ENCODE measurements at regions not wholly inside any gene's neighbourhood (a gene's known extent, or its start where the extent isn't known, plus 50 kb on each side); places are given as distances from the start of the nearest gene placed in this dataset.

DNA sequence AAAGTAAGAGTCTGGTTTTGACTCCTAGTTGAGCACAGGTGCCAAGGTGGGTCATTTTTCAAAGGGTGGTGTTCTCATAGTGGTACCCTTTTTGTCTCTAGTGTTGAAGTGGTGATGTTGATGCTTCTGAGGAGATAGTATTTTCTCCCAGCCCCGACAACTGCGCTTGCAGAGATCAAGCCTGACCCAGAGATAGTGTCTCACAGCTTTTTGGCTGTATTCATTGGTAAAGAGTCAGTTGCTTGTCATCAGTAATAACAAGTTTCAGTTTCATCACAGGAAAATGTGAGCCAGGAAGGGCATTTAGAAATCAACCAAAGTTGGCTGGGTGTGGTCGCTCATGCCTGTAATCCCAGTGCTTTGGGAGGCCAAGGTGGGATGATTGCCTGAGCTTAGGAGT lies 139.3 kb downstream of the NFKBIZ start:
- Histone ChIP-seq H3K27me3 (ENCODE audit: low read depth, low read length) (no peaks in the 10 kb centered on the region), H3K4me2 (ENCODE audit: low read length) (peak overlapping the region; percentile 66)
- no peak for TF ChIP-seq EZH2phosphoT487 (IDR thresholded peaks at IDR 0.05; ENCODE audit: low read depth)
- TF ChIP-seq, protein P1, sequence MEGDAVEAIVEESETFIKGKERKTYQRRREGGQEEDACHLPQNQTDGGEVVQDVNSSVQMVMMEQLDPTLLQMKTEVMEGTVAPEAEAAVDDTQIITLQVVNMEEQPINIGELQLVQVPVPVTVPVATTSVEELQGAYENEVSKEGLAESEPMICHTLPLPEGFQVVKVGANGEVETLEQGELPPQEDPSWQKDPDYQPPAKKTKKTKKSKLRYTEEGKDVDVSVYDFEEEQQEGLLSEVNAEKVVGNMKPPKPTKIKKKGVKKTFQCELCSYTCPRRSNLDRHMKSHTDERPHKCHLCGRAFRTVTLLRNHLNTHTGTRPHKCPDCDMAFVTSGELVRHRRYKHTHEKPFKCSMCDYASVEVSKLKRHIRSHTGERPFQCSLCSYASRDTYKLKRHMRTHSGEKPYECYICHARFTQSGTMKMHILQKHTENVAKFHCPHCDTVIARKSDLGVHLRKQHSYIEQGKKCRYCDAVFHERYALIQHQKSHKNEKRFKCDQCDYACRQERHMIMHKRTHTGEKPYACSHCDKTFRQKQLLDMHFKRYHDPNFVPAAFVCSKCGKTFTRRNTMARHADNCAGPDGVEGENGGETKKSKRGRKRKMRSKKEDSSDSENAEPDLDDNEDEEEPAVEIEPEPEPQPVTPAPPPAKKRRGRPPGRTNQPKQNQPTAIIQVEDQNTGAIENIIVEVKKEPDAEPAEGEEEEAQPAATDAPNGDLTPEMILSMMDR (IDR thresholded peaks at IDR 0.05; ENCODE audit: low read depth, low read length), result no peak

DNA sequence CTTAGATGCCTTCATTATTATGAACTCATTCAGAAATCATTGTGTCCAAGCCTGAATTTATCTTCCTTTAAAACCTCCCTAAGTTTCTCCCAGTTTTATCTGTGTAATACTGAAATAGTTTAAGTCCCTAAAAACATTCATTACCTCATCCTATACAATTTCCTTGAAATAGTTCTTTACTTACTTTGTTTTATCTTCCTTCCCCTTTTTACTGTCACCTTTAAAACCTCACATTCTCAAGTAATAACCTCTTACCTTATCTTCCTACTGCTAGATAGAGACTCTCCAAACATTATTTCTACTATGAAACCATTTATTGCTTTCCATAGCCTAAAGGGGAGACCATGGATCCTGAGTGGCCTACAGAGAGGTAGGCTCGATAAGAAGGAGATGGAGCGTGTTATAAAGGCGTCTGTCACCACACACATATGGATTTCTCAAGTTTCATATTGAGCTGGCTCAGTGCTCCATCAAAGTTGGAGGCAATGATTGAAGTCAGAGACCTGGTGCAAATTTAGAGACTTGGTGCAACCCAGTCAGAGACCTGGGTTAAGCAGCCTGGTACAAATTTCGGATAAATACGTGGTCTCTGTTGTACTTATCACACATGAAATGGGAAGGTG lies 140.4 kb downstream of the NFKBIZ start:
- Histone ChIP-seq H3K79me2 (ENCODE audit: low read length) (no peaks in the 10 kb centered on the region), H3K36me3 (replicated peaks; ENCODE audit: low read depth, low read length) (peaks cover 3% of the 10 kb centered on the region), H4K20me1 (ENCODE audit: insufficient read depth, low read length) (no peaks in the 10 kb centered on the region), H3K9me3 (ENCODE audit: insufficient read depth, low read length) (no peaks in the 10 kb centered on the region), H3K27ac (ENCODE audit: low read length) (peak overlapping the region; percentile 93), H3K4me1 (ENCODE audit: low read length) (peaks cover 69% of the 10 kb centered on the region), H3K27me3 (ENCODE audit: low read depth, low read length) (no peaks in the 10 kb centered on the region), H3K9ac (ENCODE audit: low read length) (peak overlapping the region; percentile 70; the same call in 1 of the 2 replicates), H3K4me3 (ENCODE audit: low read length) (no peak overlapping the region), H2AFZ (ENCODE audit: low read depth, low read length) (no peak overlapping the region), H3K4me2 (ENCODE audit: low read length) (peak overlapping the region; percentile 66)
- no peak for TF ChIP-seq EZH2phosphoT487 (IDR thresholded peaks at IDR 0.05; ENCODE audit: low read depth)
- TF ChIP-seq, protein P1 (IDR thresholded peaks at IDR 0.05; ENCODE audit: low read depth, low read length), result no peak

More for the DNA sequence above, 139.3 kb downstream of the NFKBIZ start:
- H4K20me1 ChIP-seq (ENCODE audit: insufficient read depth, low read length), result no peaks in the 10 kb centered on the region
- H3K27ac ChIP-seq (ENCODE audit: low read length), result peak overlapping the region; percentile 93
- no peaks in the 10 kb centered on the region for H3K79me2 ChIP-seq (ENCODE audit: low read length)
- peaks cover 3% of the 10 kb centered on the region for H3K36me3 ChIP-seq (replicated peaks; ENCODE audit: low read depth, low read length)
- H3K4me3 ChIP-seq (ENCODE audit: low read length), result peak overlapping the region; percentile 53
- H2AFZ ChIP-seq (ENCODE audit: low read depth, low read length), result no peak overlapping the region; the same call in 1 of the 2 replicates
- H3K9ac ChIP-seq (ENCODE audit: low read length), result peak overlapping the region; percentile 70
- no peaks in the 10 kb centered on the region for H3K9me3 ChIP-seq (ENCODE audit: insufficient read depth, low read length)
- peaks cover 69% of the 10 kb centered on the region for H3K4me1 ChIP-seq (ENCODE audit: low read length)

DNA sequence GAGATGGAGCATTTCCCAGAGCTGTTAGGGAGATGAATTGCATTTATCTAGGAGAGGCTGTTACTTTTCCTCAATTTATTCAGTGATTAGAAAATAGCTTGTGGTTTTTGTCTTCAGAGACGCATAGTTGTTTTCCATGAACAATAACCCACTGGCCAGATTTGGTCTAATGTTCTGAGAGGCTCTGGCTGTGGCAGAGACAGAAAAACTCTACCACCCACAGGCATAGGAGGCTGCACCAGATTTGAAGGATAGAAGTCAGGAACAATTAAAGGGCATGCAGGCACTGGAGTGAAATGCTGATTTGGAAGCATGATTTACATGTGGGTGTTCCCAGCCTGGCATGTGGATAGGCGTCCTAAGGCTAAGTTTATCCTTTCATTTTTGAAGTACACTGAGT lies 143.5 kb downstream of the NFKBIZ start:
- Histone ChIP-seq H3K9me3 (ENCODE audit: insufficient read depth, low read length) (no peaks in the 10 kb centered on the region), H3K4me2 (ENCODE audit: low read length) (no peak overlapping the region), H3K9ac (ENCODE audit: low read length) (no peak overlapping the region), H3K4me1 (ENCODE audit: low read length) (peaks cover 87% of the 10 kb centered on the region), H3K4me3 (ENCODE audit: low read length) (no peak overlapping the region), H4K20me1 (ENCODE audit: insufficient read depth, low read length) (no peaks in the 10 kb centered on the region), H3K27me3 (ENCODE audit: low read depth, low read length) (no peaks in the 10 kb centered on the region), H3K79me2 (ENCODE audit: low read length) (no peaks in the 10 kb centered on the region), H2AFZ (ENCODE audit: low read depth, low read length) (no peak overlapping the region), H3K27ac (ENCODE audit: low read length) (no peak overlapping the region), H3K36me3 (replicated peaks; ENCODE audit: low read depth, low read length) (no peaks in the 10 kb centered on the region)
- TF ChIP-seq, protein P1 (IDR thresholded peaks at IDR 0.05; ENCODE audit: low read depth, low read length), result no peak
- TF ChIP-seq EZH2phosphoT487 (IDR thresholded peaks at IDR 0.05; ENCODE audit: low read depth), result no peak

DNA sequence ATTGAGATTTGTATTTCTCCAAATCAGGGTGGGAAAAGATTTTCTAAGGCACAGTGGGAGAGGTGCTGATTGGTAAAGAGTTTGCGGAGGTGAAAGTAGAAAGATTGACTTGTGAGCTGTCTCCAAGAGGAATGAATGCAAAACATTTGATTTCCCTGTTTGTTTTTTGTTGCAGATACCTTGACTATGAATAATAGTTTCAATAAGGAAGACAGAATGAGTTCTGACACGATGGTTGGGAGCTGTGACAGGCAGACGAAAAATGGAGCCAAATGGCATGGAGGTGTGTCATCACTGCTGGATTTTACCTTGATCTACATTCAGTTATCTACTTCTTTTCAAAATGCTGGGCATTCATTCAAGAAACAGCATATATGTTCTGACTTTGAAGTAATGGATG lies 145.1 kb downstream of the NFKBIZ start:
- Histone ChIP-seq H3K9ac (ENCODE audit: low read length) (no peak overlapping the region), H3K4me2 (ENCODE audit: low read length) (no peak overlapping the region), H3K27ac (ENCODE audit: low read length) (no peak overlapping the region), H3K27me3 (ENCODE audit: low read depth, low read length) (no peaks in the 10 kb centered on the region), H3K4me1 (ENCODE audit: low read length) (peaks cover 88% of the 10 kb centered on the region), H3K79me2 (ENCODE audit: low read length) (no peaks in the 10 kb centered on the region), H3K4me3 (ENCODE audit: low read length) (no peak overlapping the region), H2AFZ (ENCODE audit: low read depth, low read length) (no peak overlapping the region), H4K20me1 (ENCODE audit: insufficient read depth, low read length) (no peaks in the 10 kb centered on the region), H3K36me3 (replicated peaks; ENCODE audit: low read depth, low read length) (no peaks in the 10 kb centered on the region), H3K9me3 (ENCODE audit: insufficient read depth, low read length) (no peaks in the 10 kb centered on the region)
- no peak for TF ChIP-seq EZH2phosphoT487 (IDR thresholded peaks at IDR 0.05; ENCODE audit: low read depth)
- TF ChIP-seq, protein P1 (IDR thresholded peaks at IDR 0.05; ENCODE audit: low read depth, low read length), result no peak
